ENCODE measurements at regions not wholly inside any gene's neighbourhood (a gene's known extent, or its start where the extent isn't known, plus 50 kb on each side); places are given as distances from the start of the nearest gene placed in this dataset.

- Histone ChIP-seq H3K4me1 (ENCODE audit: control insufficient read depth, insufficient read depth, low read length) (no peaks in the 10 kb centered on the region), H3K4me3 (ENCODE audit: low read length) (no peak overlapping the region)
These were observed 380.7 kb downstream of the MZT1 start for GRCh38 chr13:72346716-72347115.

DNA sequence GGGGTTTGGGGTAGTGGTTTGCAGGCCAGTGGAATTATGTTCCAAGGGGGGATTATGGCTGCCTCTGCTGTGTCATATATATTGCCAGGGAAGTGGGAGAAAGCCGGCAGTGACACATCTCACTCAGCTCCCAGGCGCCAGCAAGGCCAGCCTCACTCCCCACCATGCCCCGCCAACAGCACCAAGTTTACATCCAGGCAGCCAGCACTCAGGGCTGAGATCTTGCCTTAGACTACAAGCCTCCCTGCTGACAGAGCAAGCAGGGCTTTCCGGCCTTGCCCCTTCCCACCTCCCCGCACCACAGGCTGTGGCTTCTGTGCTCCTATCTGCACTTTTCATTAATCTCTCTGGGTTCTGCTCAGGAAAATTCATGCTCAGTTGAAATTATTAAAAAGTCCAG, 385.1 kb downstream of the MZT1 start:
- Histone ChIP-seq H3K27me3 (replicated peaks; ENCODE audit: control insufficient read depth, insufficient read depth, low read length) (no peaks in the 10 kb centered on the region), H3K9me3 (ENCODE audit: control insufficient read depth, low read length) (peaks cover 10% of the 10 kb centered on the region), H3K4me1 (ENCODE audit: control insufficient read depth, insufficient read depth, low read length) (no peaks in the 10 kb centered on the region), H3K36me3 (ENCODE audit: control insufficient read depth, insufficient read depth, low read length, severe bottlenecking) (no peaks in the 10 kb centered on the region), H3K4me3 (ENCODE audit: low read length) (no peak overlapping the region), H3K9ac (ENCODE audit: low read length) (no peak overlapping the region)
- no peak for DNase-seq (ENCODE audit: low read depth)

More at GRCh38 chr13:72346716-72347115, 380.7 kb downstream of the MZT1 start:
- Histone ChIP-seq H3K9me3 (ENCODE audit: control insufficient read depth, low read length) (no peaks in the 10 kb centered on the region), H3K27me3 (replicated peaks; ENCODE audit: control insufficient read depth, insufficient read depth, low read length) (no peaks in the 10 kb centered on the region), H3K9ac (ENCODE audit: low read length) (no peak overlapping the region), H3K36me3 (ENCODE audit: control insufficient read depth, insufficient read depth, low read length, severe bottlenecking) (no peaks in the 10 kb centered on the region)
- DNase-seq (ENCODE audit: low read depth): no peak

DNA sequence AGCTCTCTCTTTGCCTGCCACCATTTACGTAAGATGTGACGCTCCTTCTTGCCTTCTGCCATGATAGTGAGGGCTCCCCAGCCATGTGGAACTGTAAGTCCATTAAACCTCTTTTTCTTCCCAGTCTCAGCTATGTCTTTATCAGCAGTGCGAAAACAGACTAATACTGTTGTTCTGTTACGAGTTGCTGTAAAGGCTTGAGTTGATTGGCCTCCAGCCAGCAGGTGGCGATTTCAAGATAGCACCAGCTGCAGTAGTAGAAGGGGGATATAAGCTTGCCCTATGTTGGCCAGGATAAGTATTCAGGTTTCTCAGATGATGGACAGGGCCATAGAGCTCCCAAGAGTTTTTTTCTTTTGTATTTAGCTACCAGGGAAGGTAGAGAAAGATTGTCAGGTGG, 385.5 kb downstream of the MZT1 start:
- DNase-seq (ENCODE audit: low read depth): no peak
- H3K9ac ChIP-seq (ENCODE audit: low read length): no peak overlapping the region
- H3K36me3 ChIP-seq (ENCODE audit: control insufficient read depth, insufficient read depth, low read length, severe bottlenecking): no peaks in the 10 kb centered on the region
- H3K4me1 ChIP-seq (ENCODE audit: control insufficient read depth, insufficient read depth, low read length): no peaks in the 10 kb centered on the region
- no peak overlapping the region for H3K4me3 ChIP-seq (ENCODE audit: low read length)
- no peaks in the 10 kb centered on the region for H3K27me3 ChIP-seq (replicated peaks; ENCODE audit: control insufficient read depth, insufficient read depth, low read length)
- peaks cover 10% of the 10 kb centered on the region for H3K9me3 ChIP-seq (ENCODE audit: control insufficient read depth, low read length)

GRCh38 chr13:72317346-72318109, 409.9 kb downstream of the MZT1 start:
- H3K36me3 ChIP-seq (ENCODE audit: control insufficient read depth, insufficient read depth, low read length, severe bottlenecking): no peaks in the 10 kb centered on the region

GRCh38 chr13:72316716-72317115, 410.7 kb downstream of the MZT1 start:
- no peak for DNase-seq (ENCODE audit: low read depth)
- no peak overlapping the region for H3K9ac ChIP-seq (ENCODE audit: low read length)
- no peak overlapping the region for H3K4me3 ChIP-seq (ENCODE audit: low read length)
- no peaks in the 10 kb centered on the region for H3K9me3 ChIP-seq (ENCODE audit: control insufficient read depth, low read length)
- H3K36me3 ChIP-seq (ENCODE audit: control insufficient read depth, insufficient read depth, low read length, severe bottlenecking): no peaks in the 10 kb centered on the region
- no peaks in the 10 kb centered on the region for H3K4me1 ChIP-seq (ENCODE audit: control insufficient read depth, insufficient read depth, low read length)
- no peaks in the 10 kb centered on the region for H3K27me3 ChIP-seq (replicated peaks; ENCODE audit: control insufficient read depth, insufficient read depth, low read length)

More at GRCh38 chr13:72317346-72318109, 409.9 kb downstream of the MZT1 start:
- no peaks in the 10 kb centered on the region for H3K9me3 ChIP-seq (ENCODE audit: control insufficient read depth, low read length)
- no peaks in the 10 kb centered on the region for H3K4me1 ChIP-seq (ENCODE audit: control insufficient read depth, insufficient read depth, low read length)
- H3K4me3 ChIP-seq (ENCODE audit: low read length): no peak overlapping the region
- no peaks in the 10 kb centered on the region for H3K27me3 ChIP-seq (replicated peaks; ENCODE audit: control insufficient read depth, insufficient read depth, low read length)
- no peak for DNase-seq (ENCODE audit: low read depth)
- no peak overlapping the region for H3K9ac ChIP-seq (ENCODE audit: low read length)

GRCh38 chr13:72315312-72315711, 412.1 kb downstream of the MZT1 start:
- no peaks in the 10 kb centered on the region for H3K36me3 ChIP-seq (ENCODE audit: control insufficient read depth, insufficient read depth, low read length, severe bottlenecking)
- no peaks in the 10 kb centered on the region for H3K27me3 ChIP-seq (replicated peaks; ENCODE audit: control insufficient read depth, insufficient read depth, low read length)
- no peaks in the 10 kb centered on the region for H3K4me1 ChIP-seq (ENCODE audit: control insufficient read depth, insufficient read depth, low read length)
- no peaks in the 10 kb centered on the region for H3K9me3 ChIP-seq (ENCODE audit: control insufficient read depth, low read length)
- no peak overlapping the region for H3K4me3 ChIP-seq (ENCODE audit: low read length)
- no peak for DNase-seq (ENCODE audit: low read depth)
- H3K9ac ChIP-seq (ENCODE audit: low read length): no peak overlapping the region

DNA sequence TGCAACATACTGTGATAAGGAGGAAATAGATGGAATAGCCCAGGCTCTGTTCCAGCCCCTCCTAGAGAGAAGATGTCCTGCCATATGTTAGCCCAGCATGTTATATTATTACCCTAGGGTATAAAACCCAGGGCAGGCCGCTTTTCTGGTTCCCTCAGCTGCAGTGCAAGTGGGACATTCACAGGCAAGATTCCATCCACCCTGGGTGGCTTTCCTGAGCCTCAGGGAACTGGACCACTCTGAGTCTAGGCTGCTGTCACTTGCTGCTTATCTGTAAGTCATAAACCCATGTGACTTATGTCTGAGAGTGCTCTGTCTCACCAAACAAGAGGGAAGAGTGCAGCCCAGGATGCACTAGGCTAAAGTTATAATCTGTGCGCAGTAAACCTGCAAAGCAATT, 413.2 kb downstream of the MZT1 start:
- Histone ChIP-seq H3K9ac (ENCODE audit: low read length) (no peak overlapping the region), H3K27me3 (replicated peaks; ENCODE audit: control insufficient read depth, insufficient read depth, low read length) (no peaks in the 10 kb centered on the region), H3K4me1 (ENCODE audit: control insufficient read depth, insufficient read depth, low read length) (no peaks in the 10 kb centered on the region), H3K36me3 (ENCODE audit: control insufficient read depth, insufficient read depth, low read length, severe bottlenecking) (no peaks in the 10 kb centered on the region), H3K9me3 (ENCODE audit: control insufficient read depth, low read length) (no peaks in the 10 kb centered on the region), H3K4me3 (ENCODE audit: low read length) (no peak overlapping the region)
- no peak for DNase-seq (ENCODE audit: low read depth)

- H3K36me3 ChIP-seq (ENCODE audit: control insufficient read depth, insufficient read depth, low read length, severe bottlenecking): no peaks in the 10 kb centered on the region
- DNase-seq (ENCODE audit: low read depth): no peak
- no peaks in the 10 kb centered on the region for H3K9me3 ChIP-seq (ENCODE audit: control insufficient read depth, low read length)
- H3K4me1 ChIP-seq (ENCODE audit: control insufficient read depth, insufficient read depth, low read length): no peaks in the 10 kb centered on the region
- no peak overlapping the region for H3K4me3 ChIP-seq (ENCODE audit: low read length)
- no peaks in the 10 kb centered on the region for H3K27me3 ChIP-seq (replicated peaks; ENCODE audit: control insufficient read depth, insufficient read depth, low read length)
- no peak overlapping the region for H3K9ac ChIP-seq (ENCODE audit: low read length)
These were observed 413.9 kb downstream of the MZT1 start for GRCh38 chr13:72313546-72313945.

GRCh38 chr13:72303941-72304746, 423.3 kb downstream of the MZT1 start:
- no peaks in the 10 kb centered on the region for H3K4me1 ChIP-seq (ENCODE audit: control insufficient read depth, insufficient read depth, low read length)
- H3K27me3 ChIP-seq (replicated peaks; ENCODE audit: control insufficient read depth, insufficient read depth, low read length): no peaks in the 10 kb centered on the region
- no peaks in the 10 kb centered on the region for H3K9me3 ChIP-seq (ENCODE audit: control insufficient read depth, low read length)
- H3K36me3 ChIP-seq (ENCODE audit: control insufficient read depth, insufficient read depth, low read length, severe bottlenecking): no peaks in the 10 kb centered on the region
- H3K9ac ChIP-seq (ENCODE audit: low read length): no peak overlapping the region
- DNase-seq (ENCODE audit: low read depth): no peak
- no peak overlapping the region for H3K4me3 ChIP-seq (ENCODE audit: low read length)

GRCh38 chr13:72296246-72296645, 429.2 kb upstream of the DACH1 start:
- Histone ChIP-seq H3K27me3 (replicated peaks; ENCODE audit: control insufficient read depth, insufficient read depth, low read length) (no peaks in the 10 kb centered on the region), H3K4me1 (ENCODE audit: control insufficient read depth, insufficient read depth, low read length) (peaks cover 4% of the 10 kb centered on the region), H3K4me3 (ENCODE audit: low read length) (no peak overlapping the region), H3K9ac (ENCODE audit: low read length) (no peak overlapping the region), H3K9me3 (ENCODE audit: control insufficient read depth, low read length) (no peaks in the 10 kb centered on the region), H3K36me3 (ENCODE audit: control insufficient read depth, insufficient read depth, low read length, severe bottlenecking) (no peaks in the 10 kb centered on the region)
- DNase-seq (ENCODE audit: low read depth): no peak

DNA sequence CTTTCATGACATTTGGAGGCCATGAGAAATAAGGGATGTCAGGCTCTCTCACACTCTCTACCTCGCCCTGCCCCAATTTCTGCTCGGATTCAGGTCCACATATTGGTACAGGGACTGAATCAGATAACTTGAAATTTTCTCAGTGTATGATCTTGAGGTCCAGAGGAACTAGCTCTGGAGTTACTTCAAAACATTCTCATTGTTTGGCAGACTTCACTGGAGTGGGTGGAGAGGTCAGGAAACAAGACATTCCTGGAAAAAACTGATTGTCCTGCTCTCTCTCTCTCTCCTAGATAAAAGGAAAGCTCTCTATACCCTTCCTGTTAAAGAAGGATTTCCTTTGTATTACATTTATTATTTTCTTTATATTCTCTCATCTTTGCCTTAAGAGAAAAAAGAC, 428.1 kb upstream of the DACH1 start:
- no peaks in the 10 kb centered on the region for H3K27me3 ChIP-seq (replicated peaks; ENCODE audit: control insufficient read depth, insufficient read depth, low read length)
- no peaks in the 10 kb centered on the region for H3K9me3 ChIP-seq (ENCODE audit: control insufficient read depth, low read length)
- no peak overlapping the region for H3K9ac ChIP-seq (ENCODE audit: low read length)
- H3K4me3 ChIP-seq (ENCODE audit: low read length): no peak overlapping the region
- no peaks in the 10 kb centered on the region for H3K36me3 ChIP-seq (ENCODE audit: control insufficient read depth, insufficient read depth, low read length, severe bottlenecking)
- DNase-seq (ENCODE audit: low read depth): peak; percentile 35
- peaks cover 4% of the 10 kb centered on the region for H3K4me1 ChIP-seq (ENCODE audit: control insufficient read depth, insufficient read depth, low read length)

Data from adipocyte (in vitro differentiated cells).